GM13977 (cell line): ENCODE measurements at regions not wholly inside any gene's neighbourhood (a gene's known extent, or its start where the extent isn't known, plus 50 kb on each side); places are given as distances from the start of the nearest gene placed in this dataset.

Experiments
- DNase-seq: peaks from one replicate; pipeline ENCODE4 v3.0.0; 2012; ENCODE audit warnings: low spot score
- in situ Hi-C: fragments of 300-500 bp; cut with MboI; formaldehyde crosslinking; loops from one replicate; pipeline ENCODE4 v1.12.0; 2022; ENCODE audit warnings: low sequenced_read_pairs, low pct_unique_long_range_greater_than_20kb, mixed read lengths, inconsistent platforms; ENCODE audit not compliant: unreplicated experiment
- TF ChIP-seq, protein P1 (sequence below): IDR thresholded peaks from 2 replicates; pipeline ENCODE4 v1.5.1; 2012; ENCODE audit warnings: mild to moderate bottlenecking, control low read depth; ENCODE audit not compliant: insufficient read depth; ENCODE audit errors: extremely low read depth, missing control alignments

- DNase-seq: no peak
- TF ChIP-seq, protein P1, sequence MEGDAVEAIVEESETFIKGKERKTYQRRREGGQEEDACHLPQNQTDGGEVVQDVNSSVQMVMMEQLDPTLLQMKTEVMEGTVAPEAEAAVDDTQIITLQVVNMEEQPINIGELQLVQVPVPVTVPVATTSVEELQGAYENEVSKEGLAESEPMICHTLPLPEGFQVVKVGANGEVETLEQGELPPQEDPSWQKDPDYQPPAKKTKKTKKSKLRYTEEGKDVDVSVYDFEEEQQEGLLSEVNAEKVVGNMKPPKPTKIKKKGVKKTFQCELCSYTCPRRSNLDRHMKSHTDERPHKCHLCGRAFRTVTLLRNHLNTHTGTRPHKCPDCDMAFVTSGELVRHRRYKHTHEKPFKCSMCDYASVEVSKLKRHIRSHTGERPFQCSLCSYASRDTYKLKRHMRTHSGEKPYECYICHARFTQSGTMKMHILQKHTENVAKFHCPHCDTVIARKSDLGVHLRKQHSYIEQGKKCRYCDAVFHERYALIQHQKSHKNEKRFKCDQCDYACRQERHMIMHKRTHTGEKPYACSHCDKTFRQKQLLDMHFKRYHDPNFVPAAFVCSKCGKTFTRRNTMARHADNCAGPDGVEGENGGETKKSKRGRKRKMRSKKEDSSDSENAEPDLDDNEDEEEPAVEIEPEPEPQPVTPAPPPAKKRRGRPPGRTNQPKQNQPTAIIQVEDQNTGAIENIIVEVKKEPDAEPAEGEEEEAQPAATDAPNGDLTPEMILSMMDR: no peak
- in situ Hi-C loops: no loop called here
Measured at GRCh38 chr12:89212339-89212771, 139.9 kb downstream of the DUSP6 start.

DNA sequence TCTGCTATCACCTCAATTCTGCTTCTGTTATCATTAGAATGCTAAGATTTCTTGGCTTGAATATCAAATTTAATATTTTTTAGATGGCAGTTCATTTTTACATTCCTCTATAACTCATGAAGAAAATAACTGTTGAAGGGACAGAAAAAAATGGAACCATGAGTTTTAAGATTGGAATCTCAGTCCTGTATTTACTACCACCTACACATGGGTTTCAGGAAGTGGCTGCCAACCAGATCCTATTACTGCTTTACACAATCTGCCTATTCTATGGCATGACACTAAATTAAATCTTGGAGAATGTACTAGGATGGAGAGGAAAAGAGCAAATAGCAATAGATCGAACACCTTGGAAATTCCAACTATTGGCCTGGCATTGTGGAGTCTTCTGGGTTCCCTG lies 140.8 kb downstream of the DUSP6 start:
- TF ChIP-seq, protein P1: no peak
- in situ Hi-C loops: no loop called here
- DNase-seq: no peak

GRCh38 chr12:89210277-89210676 lies 142.0 kb downstream of the DUSP6 start:
- no peak for DNase-seq
- in situ Hi-C loops: no loop called here
- TF ChIP-seq, protein P1: no peak

GRCh38 chr12:89208661-89209096 lies 143.6 kb downstream of the DUSP6 start:
- TF ChIP-seq, protein P1: no peak

DNA sequence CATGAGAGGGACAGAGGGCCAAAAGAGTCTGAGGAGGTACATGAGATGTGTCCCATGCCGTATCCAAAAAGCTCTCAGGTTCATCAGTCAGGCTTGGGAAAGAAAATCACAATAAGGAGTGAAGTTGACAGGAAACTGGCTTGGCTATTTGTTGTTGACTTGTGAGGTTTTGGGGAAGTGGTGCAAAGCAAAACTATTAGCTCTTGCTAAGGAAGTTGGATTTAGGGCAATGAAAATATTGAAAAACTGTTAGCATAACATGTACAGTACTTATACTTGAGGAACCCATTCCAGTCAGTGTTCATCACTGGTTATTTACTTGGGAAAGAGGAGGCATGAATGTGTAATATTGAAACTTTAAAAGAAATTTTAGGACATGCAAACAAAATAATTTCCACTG lies 145.9 kb downstream of the DUSP6 start:
- in situ Hi-C loops: no loop called here
- TF ChIP-seq, protein P1: no peak
- DNase-seq: no peak

More at GRCh38 chr12:89208661-89209096, 143.6 kb downstream of the DUSP6 start:
- in situ Hi-C loops: no loop called here
- DNase-seq: no peak

- in situ Hi-C loops: no loop called here
- DNase-seq: no peak
- TF ChIP-seq, protein P1: no peak
Measured at GRCh38 chr12:89205517-89205916, 146.8 kb downstream of the DUSP6 start.

GRCh38 chr12:89203144-89203543 lies 149.2 kb downstream of the DUSP6 start:
- in situ Hi-C loops: no loop called here
- TF ChIP-seq, protein P1: no peak
- DNase-seq: no peak
